Fibroblast of pulmonary artery (primary cell): ENCODE measurements at regions not wholly inside any gene's neighbourhood (a gene's known extent, or its start where the extent isn't known, plus 50 kb on each side); places are given as distances from the start of the nearest gene placed in this dataset.
"Not testable (repeated sequence)": the region's sequence is repeated elsewhere in the genome, so short reads cannot be mapped to it uniquely, and the experiment has no call there.

Source experiments
- DNase-seq: peaks from one replicate; pipeline ENCODE4 v3.0.0-alpha.2; 2010; ENCODE audit warnings: low read depth
- H3K4me3 ChIP-seq: replicated peaks from 2 replicates; pipeline ENCODE4 v1.5.1; 2011; ENCODE audit warnings: low read depth, mild to moderate bottlenecking, control low read depth, low read length, moderate library complexity
- CTCF ChIP-seq: IDR thresholded peaks from 2 replicates; pipeline ENCODE4 v1.5.1; 2011; ENCODE audit warnings: mild to moderate bottlenecking, control low read depth, low read length, inconsistent platforms; ENCODE audit errors: missing control alignments

DNA sequence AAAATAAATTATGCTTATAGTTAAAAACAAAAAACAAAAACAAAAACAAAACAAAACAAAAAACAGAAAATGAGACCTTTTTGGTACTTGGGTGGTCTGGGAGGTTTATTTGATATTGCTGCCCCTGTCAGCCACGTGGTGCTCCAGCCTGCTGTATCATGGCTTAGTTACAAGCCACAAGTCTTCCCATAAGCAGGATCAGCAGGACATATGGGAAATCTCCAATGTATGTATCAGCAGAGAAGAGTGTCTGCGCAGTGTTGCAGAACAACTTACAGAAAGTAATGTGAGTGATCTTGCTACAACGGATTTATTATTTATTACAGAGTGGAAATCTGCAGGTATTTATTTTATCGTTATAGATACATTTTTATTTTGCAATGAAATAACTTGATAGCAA, 423.0 kb upstream of the TMPRSS15 start:
- H3K4me3 ChIP-seq = no peak overlapping the region
- TF ChIP-seq CTCF = no peak
- no peak for DNase-seq

- H3K4me3 ChIP-seq = no peak overlapping the region
- DNase-seq = no peak
- no peak for TF ChIP-seq CTCF
Observed at GRCh38 chr21:18831942-18832676, 428.5 kb upstream of the TMPRSS15 start.

DNA sequence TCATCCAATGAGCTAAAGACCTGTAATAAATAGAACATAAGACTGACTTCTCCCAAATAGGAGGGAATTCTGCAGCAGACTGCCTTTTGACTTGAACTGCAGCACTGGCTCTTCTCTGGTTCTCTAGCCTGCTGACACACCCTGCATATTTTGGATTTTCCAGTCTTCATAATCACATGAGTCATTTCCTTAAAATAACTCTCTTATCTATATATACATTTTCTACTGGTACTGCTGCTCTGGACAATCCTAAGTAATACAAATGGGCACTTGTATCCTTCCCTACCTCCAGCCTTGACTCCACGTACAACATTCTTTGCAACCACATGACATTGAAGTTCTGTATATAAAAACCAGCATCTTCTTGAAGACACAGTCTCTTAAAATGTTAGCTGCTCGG, 429.4 kb upstream of the TMPRSS15 start:
- DNase-seq = peak; percentile 62
- TF ChIP-seq CTCF = no peak
- H3K4me3 ChIP-seq = no peak overlapping the region

- not testable (repeated sequence) for H3K4me3 ChIP-seq, DNase-seq
Observed at GRCh38 chr21:18834121-18834520, 430.5 kb upstream of the TMPRSS15 start.

GRCh38 chr21:18840239-18840638, 436.7 kb upstream of the TMPRSS15 start:
- DNase-seq = peak; percentile 6
- no peak for TF ChIP-seq CTCF
- no peak overlapping the region for H3K4me3 ChIP-seq

DNA sequence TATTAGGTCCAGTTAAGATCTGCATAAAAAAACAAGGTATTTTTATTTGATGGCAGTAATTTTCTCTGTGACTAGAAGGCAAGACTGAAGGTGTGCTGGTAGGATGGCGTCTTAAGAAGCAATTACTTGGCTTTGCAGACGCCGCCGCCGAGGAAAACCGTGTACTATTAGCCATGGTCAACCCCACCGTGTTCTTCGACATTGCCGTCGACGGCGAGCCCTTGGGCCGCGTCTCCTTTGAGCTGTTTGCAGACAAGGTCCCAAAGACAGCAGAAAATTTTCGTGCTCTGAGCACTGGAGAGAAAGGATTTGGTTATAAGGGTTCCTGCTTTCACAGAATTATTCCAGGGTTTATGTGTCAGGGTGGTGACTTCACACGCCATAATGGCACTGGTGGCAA, 454.0 kb upstream of the TMPRSS15 start:
- not testable (repeated sequence) for H3K4me3 ChIP-seq, DNase-seq

DNA sequence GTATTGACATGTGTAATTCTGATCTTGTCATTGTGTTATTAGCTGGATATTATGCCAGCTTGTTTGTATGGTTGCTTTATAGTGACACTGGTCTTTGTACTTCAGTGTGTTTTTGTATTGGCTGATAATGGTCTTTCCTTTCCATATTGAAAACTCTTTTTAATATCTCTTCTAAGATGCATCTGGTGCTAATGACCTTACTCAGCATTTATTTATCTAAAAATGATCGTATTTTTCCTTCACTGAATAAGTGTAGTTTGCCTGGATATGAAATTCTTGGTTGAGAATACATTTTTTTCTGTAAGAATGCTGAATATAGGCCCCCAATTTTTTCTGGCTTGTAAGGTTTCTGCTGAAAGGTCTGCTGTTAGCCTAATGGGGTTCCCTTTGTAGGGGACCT, 465.5 kb upstream of the TMPRSS15 start:
- DNase-seq = no peak
- no peak for TF ChIP-seq CTCF

GRCh38 chr21:18877917-18878316, 474.3 kb upstream of the TMPRSS15 start:
- no peak for DNase-seq
- no peak for TF ChIP-seq CTCF
- no peak overlapping the region for H3K4me3 ChIP-seq

More for the DNA sequence above, 465.5 kb upstream of the TMPRSS15 start:
- H3K4me3 ChIP-seq = no peak overlapping the region
